ENCODE measurements at regions not wholly inside any gene's neighbourhood (a gene's known extent, or its start where the extent isn't known, plus 50 kb on each side); places are given as distances from the start of the nearest gene placed in this dataset.

GRCh38 chr20:10951216-10951615, 277.4 kb upstream of the JAG1 start:
- no peak overlapping the region for H3K4me3 Mint-ChIP-seq
- no peak for DNase-seq
- H3K27me3 Mint-ChIP-seq, result no peaks in the 10 kb centered on the region
- H3K9me3 Mint-ChIP-seq, result no peaks in the 10 kb centered on the region
- no peak overlapping the region for H3K27ac Mint-ChIP-seq
- no peaks in the 10 kb centered on the region for H3K4me1 Mint-ChIP-seq (ENCODE audit: low read depth)
- no peaks in the 10 kb centered on the region for H3K36me3 Mint-ChIP-seq (ENCODE audit: low read depth)

GRCh38 chr20:10951904-10952303, 278.1 kb upstream of the JAG1 start:
- Mint-ChIP-seq H3K9me3 (no peaks in the 10 kb centered on the region), H3K4me1 (ENCODE audit: low read depth) (no peaks in the 10 kb centered on the region), H3K36me3 (ENCODE audit: low read depth) (no peaks in the 10 kb centered on the region), H3K27me3 (no peaks in the 10 kb centered on the region), H3K27ac (no peak overlapping the region), H3K4me3 (no peak overlapping the region)
- DNase-seq, result no peak

DNA sequence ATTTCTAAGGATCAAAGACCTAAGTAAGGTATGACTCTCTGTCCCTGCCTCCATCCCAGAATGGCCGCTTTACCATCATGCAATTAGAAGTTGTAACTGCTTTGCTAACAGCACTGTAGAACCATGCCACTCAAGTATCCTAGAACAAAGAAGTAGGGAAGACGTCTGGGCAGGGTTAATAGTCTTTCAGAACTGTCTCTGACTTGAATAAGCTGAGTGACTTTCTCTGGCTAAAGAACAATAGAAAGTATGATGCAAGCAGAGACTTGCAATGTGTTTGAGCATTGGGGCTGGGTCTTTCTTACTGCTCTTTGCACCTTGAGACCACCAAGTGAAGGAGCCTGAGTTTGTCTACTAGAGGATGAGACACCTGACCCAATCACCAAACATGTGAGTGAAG, 279.6 kb upstream of the JAG1 start:
- no peak overlapping the region for H3K27ac Mint-ChIP-seq
- H3K9me3 Mint-ChIP-seq, result no peaks in the 10 kb centered on the region
- DNase-seq, result no peak
- no peaks in the 10 kb centered on the region for H3K27me3 Mint-ChIP-seq
- no peak overlapping the region for H3K4me3 Mint-ChIP-seq
- H3K36me3 Mint-ChIP-seq (ENCODE audit: low read depth), result no peaks in the 10 kb centered on the region
- no peaks in the 10 kb centered on the region for H3K4me1 Mint-ChIP-seq (ENCODE audit: low read depth)

- H3K27ac Mint-ChIP-seq, result no peak overlapping the region
- no peaks in the 10 kb centered on the region for H3K9me3 Mint-ChIP-seq
- no peaks in the 10 kb centered on the region for H3K27me3 Mint-ChIP-seq
- H3K36me3 Mint-ChIP-seq (ENCODE audit: low read depth), result no peaks in the 10 kb centered on the region
- no peaks in the 10 kb centered on the region for H3K4me1 Mint-ChIP-seq (ENCODE audit: low read depth)
- H3K4me3 Mint-ChIP-seq, result no peak overlapping the region
- DNase-seq, result no peak
Measured at GRCh38 chr20:10954137-10954840, 280.5 kb upstream of the JAG1 start.

- Mint-ChIP-seq H3K4me3 (no peak overlapping the region), H3K4me1 (ENCODE audit: low read depth) (no peaks in the 10 kb centered on the region), H3K36me3 (ENCODE audit: low read depth) (no peaks in the 10 kb centered on the region), H3K9me3 (no peaks in the 10 kb centered on the region), H3K27ac (no peak overlapping the region), H3K27me3 (no peaks in the 10 kb centered on the region)
- DNase-seq, result no peak
Measured at GRCh38 chr20:10954908-10955580, 281.2 kb upstream of the JAG1 start.

- Mint-ChIP-seq H3K27me3 (no peaks in the 10 kb centered on the region), H3K4me1 (ENCODE audit: low read depth) (no peaks in the 10 kb centered on the region), H3K9me3 (no peaks in the 10 kb centered on the region), H3K27ac (no peak overlapping the region), H3K4me3 (no peak overlapping the region), H3K36me3 (ENCODE audit: low read depth) (no peaks in the 10 kb centered on the region)
- DNase-seq, result no peak
Measured at GRCh38 chr20:10958279-10958678, 284.5 kb upstream of the JAG1 start.

DNA sequence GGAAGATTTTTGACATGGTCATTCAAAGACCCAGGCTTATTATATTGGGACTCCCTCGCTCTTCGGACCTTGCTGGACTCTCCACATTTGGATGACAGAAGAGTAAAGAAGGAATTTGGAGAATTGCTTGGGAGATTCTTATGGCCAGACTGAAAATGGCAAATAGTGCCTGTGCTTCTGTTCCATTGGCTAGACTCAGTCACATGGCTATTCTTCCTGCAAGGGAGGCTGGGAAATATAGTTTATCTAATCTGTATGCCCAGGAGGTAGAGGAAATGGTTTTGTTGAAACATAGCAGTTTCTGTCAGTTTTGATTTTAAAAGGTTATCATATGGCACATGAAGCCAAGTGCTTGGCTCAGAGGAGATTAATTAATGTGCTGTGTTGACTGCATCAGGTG, 286.6 kb upstream of the JAG1 start:
- H3K36me3 Mint-ChIP-seq (ENCODE audit: low read depth), result no peaks in the 10 kb centered on the region
- DNase-seq, result no peak
- H3K4me1 Mint-ChIP-seq (ENCODE audit: low read depth), result no peaks in the 10 kb centered on the region
- H3K27ac Mint-ChIP-seq, result no peak overlapping the region
- H3K9me3 Mint-ChIP-seq, result no peaks in the 10 kb centered on the region
- no peaks in the 10 kb centered on the region for H3K27me3 Mint-ChIP-seq
- no peak overlapping the region for H3K4me3 Mint-ChIP-seq

GRCh38 chr20:10961651-10962288, 288.0 kb upstream of the JAG1 start:
- H3K36me3 Mint-ChIP-seq (ENCODE audit: low read depth), result no peaks in the 10 kb centered on the region
- H3K9me3 Mint-ChIP-seq, result no peaks in the 10 kb centered on the region
- H3K27me3 Mint-ChIP-seq, result no peaks in the 10 kb centered on the region
- DNase-seq, result no peak
- H3K4me3 Mint-ChIP-seq, result no peak overlapping the region
- no peaks in the 10 kb centered on the region for H3K4me1 Mint-ChIP-seq (ENCODE audit: low read depth)
- H3K27ac Mint-ChIP-seq, result no peak overlapping the region

DNA sequence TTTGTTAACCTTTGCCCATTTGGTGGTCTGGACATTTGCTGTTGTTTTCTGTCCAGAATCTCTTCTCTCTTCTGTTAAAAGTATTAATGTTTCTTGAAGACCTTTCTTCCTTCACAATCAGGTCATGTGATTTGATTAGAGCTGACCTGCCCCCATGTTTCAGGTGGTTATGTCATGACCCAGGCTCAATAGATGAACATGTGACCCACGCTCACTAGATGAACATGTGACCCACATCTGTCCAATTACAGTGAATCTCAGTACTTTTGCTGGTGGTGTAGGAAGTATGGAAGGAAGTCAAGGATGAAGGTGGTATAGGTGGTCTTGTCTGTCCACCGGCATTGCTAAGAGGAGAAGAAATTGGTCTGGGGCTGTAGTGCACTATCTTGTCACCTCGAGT, 289.1 kb upstream of the JAG1 start:
- Mint-ChIP-seq H3K27ac (no peak overlapping the region), H3K9me3 (peaks cover under 1% of the 10 kb centered on the region), H3K27me3 (no peaks in the 10 kb centered on the region)

DNA sequence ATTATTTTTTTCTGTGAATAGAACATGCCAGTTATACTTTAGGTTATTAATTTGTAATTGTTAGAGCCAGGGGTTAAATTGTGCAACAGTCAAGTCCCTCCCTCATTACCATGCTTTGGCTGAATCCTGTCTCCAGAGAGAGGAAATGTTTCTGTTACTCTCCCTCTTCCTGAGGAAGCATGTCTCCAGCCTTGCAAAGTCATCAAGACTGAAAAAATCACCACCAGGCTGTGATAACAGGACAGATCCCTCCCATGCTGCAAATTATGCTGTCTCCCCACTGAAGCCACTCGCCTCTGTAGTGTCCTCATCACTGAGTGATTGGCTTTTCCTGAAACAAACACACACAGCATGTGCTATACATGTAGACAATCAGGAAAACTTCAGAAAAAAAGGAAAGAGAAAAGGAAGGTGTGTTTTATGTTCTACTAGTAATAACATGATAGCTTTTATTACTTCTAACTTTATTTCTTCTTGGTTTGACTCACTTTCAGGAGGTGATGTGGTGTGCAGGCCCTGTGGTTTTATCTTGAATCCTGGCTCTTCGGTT, 290.0 kb upstream of the JAG1 start:
- Mint-ChIP-seq H3K27ac (no peak overlapping the region), H3K4me1 (ENCODE audit: low read depth) (no peaks in the 10 kb centered on the region), H3K4me3 (no peak overlapping the region), H3K27me3 (no peaks in the 10 kb centered on the region), H3K9me3 (peaks cover 2% of the 10 kb centered on the region), H3K36me3 (ENCODE audit: low read depth) (no peaks in the 10 kb centered on the region)
- no peak for DNase-seq

More for the DNA sequence above, 289.1 kb upstream of the JAG1 start:
- no peak for DNase-seq
- Mint-ChIP-seq H3K36me3 (ENCODE audit: low read depth) (no peaks in the 10 kb centered on the region), H3K4me1 (ENCODE audit: low read depth) (no peaks in the 10 kb centered on the region), H3K4me3 (no peak overlapping the region)

- Mint-ChIP-seq H3K27ac (no peak overlapping the region), H3K9me3 (peaks cover 2% of the 10 kb centered on the region), H3K4me3 (no peak overlapping the region), H3K27me3 (no peaks in the 10 kb centered on the region), H3K4me1 (ENCODE audit: low read depth) (no peaks in the 10 kb centered on the region), H3K36me3 (ENCODE audit: low read depth) (no peaks in the 10 kb centered on the region)
- no peak for DNase-seq
Measured at GRCh38 chr20:10965936-10966470, 292.2 kb upstream of the JAG1 start.

GRCh38 chr20:10970109-10970508, 296.3 kb upstream of the JAG1 start:
- H3K4me1 Mint-ChIP-seq (ENCODE audit: low read depth), result no peaks in the 10 kb centered on the region
- H3K9me3 Mint-ChIP-seq, result peaks cover 7% of the 10 kb centered on the region
- no peak overlapping the region for H3K27ac Mint-ChIP-seq
- no peak overlapping the region for H3K4me3 Mint-ChIP-seq
- DNase-seq, result no peak
- no peaks in the 10 kb centered on the region for H3K27me3 Mint-ChIP-seq
- H3K36me3 Mint-ChIP-seq (ENCODE audit: low read depth), result no peaks in the 10 kb centered on the region

DNA sequence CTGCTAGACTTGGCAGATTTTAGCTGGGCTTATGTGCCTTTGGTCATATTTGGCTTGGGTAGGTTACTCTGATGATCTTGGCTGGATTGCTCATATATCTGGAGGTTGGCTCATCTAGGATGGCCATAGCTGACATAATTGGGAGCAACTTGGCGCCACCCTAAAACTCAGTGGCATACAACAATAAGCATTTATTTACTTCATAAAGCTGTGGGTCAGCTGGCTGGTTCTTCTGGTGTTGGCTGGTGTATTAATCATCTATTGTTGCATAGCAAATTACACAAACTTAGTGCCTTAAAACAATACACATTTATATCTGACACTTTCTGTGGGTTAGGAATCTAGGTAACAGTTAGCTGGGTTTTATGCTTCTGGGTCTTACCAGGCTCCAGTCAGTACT, 297.3 kb upstream of the JAG1 start:
- Mint-ChIP-seq H3K9me3 (peaks cover 8% of the 10 kb centered on the region), H3K27me3 (no peaks in the 10 kb centered on the region), H3K4me3 (no peak overlapping the region), H3K36me3 (ENCODE audit: low read depth) (no peaks in the 10 kb centered on the region), H3K4me1 (ENCODE audit: low read depth) (no peaks in the 10 kb centered on the region), H3K27ac (no peak overlapping the region)
- DNase-seq, result no peak

DNA sequence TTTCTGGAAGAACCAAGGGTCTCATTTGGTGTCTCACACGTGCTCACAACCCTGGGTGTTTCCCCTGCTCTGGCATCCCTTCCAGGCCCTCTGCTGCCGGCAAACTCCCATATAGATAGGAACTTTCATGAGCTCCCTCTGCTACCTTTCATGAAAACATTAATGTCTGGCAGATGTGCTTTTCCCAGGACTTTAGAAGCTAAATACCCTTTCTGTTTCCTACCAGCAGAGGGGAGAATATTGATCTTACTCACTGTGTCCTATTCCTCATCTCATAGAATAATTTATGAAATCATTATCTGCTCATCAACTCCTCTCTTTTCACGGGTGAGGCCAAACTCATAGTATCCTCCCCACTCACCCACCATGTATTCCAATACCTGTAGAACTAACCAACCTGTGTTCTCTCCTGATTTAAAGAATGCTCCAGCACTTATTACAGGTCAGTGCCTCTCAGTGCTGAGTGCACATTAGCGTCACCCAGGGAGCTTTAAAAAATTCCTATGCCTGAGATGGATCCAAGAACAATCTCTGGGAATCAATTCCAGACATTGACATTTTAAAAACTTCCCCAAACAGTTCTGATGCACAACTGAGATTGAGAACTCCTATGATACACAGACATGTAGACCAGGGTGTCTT, 298.5 kb upstream of the JAG1 start:
- no peak for DNase-seq
- Mint-ChIP-seq H3K4me1 (ENCODE audit: low read depth) (no peaks in the 10 kb centered on the region), H3K9me3 (peaks cover 9% of the 10 kb centered on the region), H3K27me3 (no peaks in the 10 kb centered on the region), H3K36me3 (ENCODE audit: low read depth) (no peaks in the 10 kb centered on the region), H3K4me3 (no peak overlapping the region), H3K27ac (no peak overlapping the region)
